Keratinocyte (primary cell): ENCODE measurements at regions not wholly inside any gene's neighbourhood (a gene's known extent, or its start where the extent isn't known, plus 50 kb on each side); places are given as distances from the start of the nearest gene placed in this dataset.

Experiments used
- CTCF ChIP-seq, 3 experiments: IDR thresholded peaks in 1 of 3; conservative IDR thresholded peaks in 1 of 3; optimal IDR thresholded peaks in 1 of 3; 2 replicates in 2 of 3; 3 replicates in 1 of 3; pipeline versions ENCODE3 to v1.5.1; 2011; ENCODE audit warnings: low read length in 3 of 3, mild to moderate bottlenecking in 3 of 3, moderate library complexity in 2 of 3, control low read depth in 1 of 3, inconsistent platforms in 1 of 3; ENCODE audit not compliant: insufficient read depth in 2 of 3; ENCODE audit errors: extremely low read depth in 1 of 3
- EZH2 ChIP-seq: IDR thresholded peaks from one replicate; pipeline ENCODE4 v1.6.1; 2012; ENCODE audit warnings: inconsistent platforms, mild to moderate bottlenecking, low read length, moderate library complexity

DNA sequence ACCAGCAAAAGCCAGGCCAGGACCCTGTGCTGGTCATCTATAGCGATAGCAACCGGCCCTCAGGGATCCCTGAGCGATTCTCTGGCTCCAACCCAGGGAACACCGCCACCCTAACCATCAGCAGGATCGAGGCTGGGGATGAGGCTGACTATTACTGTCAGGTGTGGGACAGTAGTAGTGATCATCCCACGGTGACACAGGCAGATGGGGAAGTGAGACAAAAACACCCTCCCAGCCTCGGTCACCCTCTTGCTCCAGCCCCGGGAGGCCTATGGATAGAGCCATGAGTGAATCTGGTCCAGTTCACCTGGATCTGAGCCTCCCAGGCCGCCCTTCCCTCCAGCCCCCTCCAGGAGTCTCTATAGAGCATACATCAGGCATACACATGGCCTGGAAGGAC lies 115.2 kb upstream of the IGLL5 start:
- TF ChIP-seq CTCF (optimal IDR thresholded peaks at IDR 0.05 in 1 of 3, IDR thresholded peaks at IDR 0.05 in 1 of 3, conservative IDR thresholded peaks at IDR 0.05 in 1 of 3; ENCODE audit: extremely low read depth in 1 of 3, insufficient read depth in 2 of 3, low read length in 3 of 3) (no peak), EZH2 (no peak)
